HEK293 (cell line): ENCODE measurements at regions not wholly inside any gene's neighbourhood (a gene's known extent, or its start where the extent isn't known, plus 50 kb on each side); places are given as distances from the start of the nearest gene placed in this dataset.

Source experiments
- CTCF ChIA-PET: fragments of 350-600 bp; formaldehyde crosslinking; extraction: SDS; loops from one replicate; lab custom pipeline; 2021; ENCODE audit warnings: antibody characterized with exemption; lab: Yijun Ruan, JAX
- POLR2A ChIA-PET: fragments of 300-600 bp; formaldehyde crosslinking; extraction: SDS; loops from one replicate; lab custom pipeline; 2020; ENCODE audit warnings: antibody characterized with exemption, inconsistent platforms; lab: Yijun Ruan, JAX
- H3K27ac ChIP-seq: fragments of 200-500 bp; sonication (Bioruptor generic); 2 replicates; pipeline ENCODE4 v1.5.1; 2014; ENCODE audit warnings: low read depth, low read length, control low read depth, inconsistent platforms; ENCODE audit errors: extremely low read depth
- H3K36me3 ChIP-seq, 2 experiments: fragments of 200-500 bp in 1 of 2; sonication (Bioruptor generic) in 1 of 2; 1 replicate in 1 of 2; 2 replicates in 1 of 2; pipeline ENCODE4 v1.5.1; 2014 to 2017; ENCODE audit warnings: inconsistent platforms in 2 of 2, low read length in 2 of 2; ENCODE audit not compliant: control insufficient read depth in 2 of 2, insufficient read depth in 1 of 2
- H3K4me1 ChIP-seq: fragments of 200-500 bp; sonication (Bioruptor generic); 2 replicates; pipeline ENCODE4 v1.5.1; 2014; ENCODE audit warnings: mild to moderate bottlenecking, low read length, inconsistent platforms; ENCODE audit not compliant: control insufficient read depth, insufficient read depth
- H3K4me3 ChIP-seq: 2 replicates; pipeline ENCODE4 v1.5.1; 2011; ENCODE audit warnings: low read depth, mild to moderate bottlenecking, control low read depth, low read length, moderate library complexity
- H3K9me3 ChIP-seq: fragments of 200-500 bp; sonication (Bioruptor generic); 2 replicates; pipeline ENCODE4 v1.5.1; 2014; ENCODE audit warnings: low read depth, low read length, inconsistent platforms; ENCODE audit not compliant: control insufficient read depth, insufficient read depth
- ELK4 ChIP-seq: IDR thresholded peaks from 2 replicates; pipeline ENCODE4 v1.6.1; 2011; ENCODE audit warnings: mild to moderate bottlenecking, low read depth, low read length, borderline replicate concordance
- GLIS1 ChIP-seq: fragments of 450-650 bp; formaldehyde crosslinking; IDR thresholded peaks from 2 replicates; pipeline ENCODE4 v1.5.1; 2016; ENCODE audit warnings: missing biosample characterization, missing genetic modification characterization
- IKZF3 ChIP-seq: fragments of 450-650 bp; IDR thresholded peaks from 2 replicates; pipeline ENCODE4 v1.5.0; 2018; ENCODE audit warnings: missing biosample characterization, mild to moderate bottlenecking, missing genetic modification characterization, moderate library complexity
- KLF7 ChIP-seq: fragments of 450-650 bp; formaldehyde crosslinking; IDR thresholded peaks from 2 replicates; pipeline ENCODE4 v1.5.1; 2016; ENCODE audit warnings: missing biosample characterization, missing genetic modification characterization, borderline replicate concordance
- MYNN ChIP-seq: fragments of 450-650 bp; formaldehyde crosslinking; IDR thresholded peaks from 2 replicates; pipeline ENCODE4 v1.5.1; 2016; ENCODE audit warnings: missing biosample characterization, missing genetic modification characterization, borderline replicate concordance
- PRDM2 ChIP-seq: fragments of 450-650 bp; formaldehyde crosslinking; IDR thresholded peaks from 2 replicates; pipeline ENCODE4 v1.5.1; 2016; ENCODE audit warnings: missing biosample characterization, missing genetic modification characterization, borderline replicate concordance
- PRDM6 ChIP-seq: fragments of 450-650 bp; formaldehyde crosslinking; IDR thresholded peaks from 2 replicates; pipeline ENCODE4 v1.5.1; 2017; ENCODE audit warnings: missing biosample characterization, missing genetic modification characterization
- SETDB1 ChIP-seq: IDR thresholded peaks from one replicate; pipeline ENCODE4 v1.6.1; 2017; ENCODE audit warnings: mild to moderate bottlenecking, low read length, moderate library complexity, mixed read lengths; ENCODE audit not compliant: insufficient read length
- WT1 ChIP-seq: fragments of 450-650 bp; formaldehyde crosslinking; IDR thresholded peaks from 2 replicates; pipeline ENCODE4 v1.5.1; 2016; ENCODE audit warnings: missing biosample characterization, missing genetic modification characterization
- ZBTB17 ChIP-seq: fragments of 450-650 bp; formaldehyde crosslinking; IDR thresholded peaks from 2 replicates; pipeline ENCODE4 v1.5.1; 2016; ENCODE audit warnings: missing biosample characterization, missing genetic modification characterization
- ZNF132 ChIP-seq: fragments of 450-650 bp; formaldehyde crosslinking; IDR thresholded peaks from 2 replicates; pipeline ENCODE4 v1.5.1; 2017; ENCODE audit warnings: missing biosample characterization, missing genetic modification characterization, borderline replicate concordance
- ZNF138 ChIP-seq: fragments of 450-650 bp; formaldehyde crosslinking; IDR thresholded peaks from 2 replicates; pipeline ENCODE4 v1.5.1; 2016; ENCODE audit warnings: missing biosample characterization, missing genetic modification characterization, borderline replicate concordance
- ZNF16 ChIP-seq: fragments of 450-650 bp; formaldehyde crosslinking; IDR thresholded peaks from 2 replicates; pipeline ENCODE4 v1.5.1; 2016; ENCODE audit warnings: low read depth, missing biosample characterization, missing genetic modification characterization
- ZNF324 ChIP-seq: fragments of 450-650 bp; formaldehyde crosslinking; IDR thresholded peaks from 2 replicates; pipeline ENCODE4 v1.5.1; 2016; ENCODE audit warnings: missing biosample characterization, missing genetic modification characterization
- ZNF366 ChIP-seq: fragments of 450-650 bp; formaldehyde crosslinking; conservative IDR thresholded peaks from 2 replicates; pipeline ENCODE4 v1.5.1; 2016; ENCODE audit warnings: missing biosample characterization, missing genetic modification characterization
- ZNF558 ChIP-seq: fragments of 450-650 bp; formaldehyde crosslinking; IDR thresholded peaks from 2 replicates; pipeline ENCODE4 v1.5.1; 2016; ENCODE audit warnings: missing biosample characterization, missing genetic modification characterization
- ZNF600 ChIP-seq: fragments of 450-650 bp; formaldehyde crosslinking; IDR thresholded peaks from 2 replicates; pipeline ENCODE4 v1.5.1; 2016; ENCODE audit warnings: missing biosample characterization, missing genetic modification characterization
- ZNF610 ChIP-seq: fragments of 450-650 bp; formaldehyde crosslinking; IDR thresholded peaks from 2 replicates; pipeline ENCODE4 v1.5.1; 2016; ENCODE audit warnings: missing biosample characterization, missing genetic modification characterization, borderline replicate concordance
- ZNF623 ChIP-seq: fragments of 450-650 bp; formaldehyde crosslinking; IDR thresholded peaks from 2 replicates; pipeline ENCODE4 v1.5.1; 2016; ENCODE audit warnings: missing biosample characterization, missing genetic modification characterization
- ZNF639 ChIP-seq: fragments of 450-650 bp; formaldehyde crosslinking; IDR thresholded peaks from 2 replicates; pipeline ENCODE4 v1.5.1; 2016; ENCODE audit warnings: missing biosample characterization, missing genetic modification characterization
- ZSCAN30 ChIP-seq: fragments of 450-650 bp; IDR thresholded peaks from 2 replicates; pipeline ENCODE4 v1.5.1; 2018; ENCODE audit warnings: missing biosample characterization, mild to moderate bottlenecking, missing genetic modification characterization, moderate library complexity

GRCh38 chrX:925094-925493 lies 287.4 kb downstream of the CRLF2 start:
- no peaks in the 10 kb centered on the region for H3K4me1 ChIP-seq

GRCh38 chrX:924017-924416 lies 288.4 kb downstream of the CRLF2 start:
- H3K27ac ChIP-seq = no peak overlapping the region
- TF ChIP-seq MYNN (no peak), PRDM2 (tag by site-specific recombination) (no peak), ZNF16 (tag by site-specific recombination) (no peak), WT1 (tag by site-specific recombination) (no peak), PRDM6 (tag by site-specific recombination) (no peak)
- no peaks in the 10 kb centered on the region for H3K4me1 ChIP-seq
- H3K9me3 ChIP-seq = no peaks in the 10 kb centered on the region
- CTCF ChIA-PET = no interaction called here
- H3K4me3 ChIP-seq = no peak overlapping the region
- POLR2A ChIA-PET = no interaction called here
- H3K36me3 ChIP-seq = no peaks in the 10 kb centered on the region

More at GRCh38 chrX:925094-925493, 287.4 kb downstream of the CRLF2 start:
- Histone ChIP-seq H3K27ac (no peak overlapping the region), H3K9me3 (no peaks in the 10 kb centered on the region), H3K36me3 (no peaks in the 10 kb centered on the region), H3K4me3 (no peak overlapping the region)
- TF ChIP-seq GLIS1 (tag by site-specific recombination) (no peak), ZNF366 (peak; percentile 82), ZBTB17 (tag by site-specific recombination) (peak; percentile 98)
- TF ChIP-seq, all 188 proteins: peak for 2
- ChIA-PET POLR2A (no interaction called here), CTCF (no interaction called here)

GRCh38 chrX:920234-920799 lies 289.7 kb downstream of the SHOX start:
- Histone ChIP-seq H3K4me3 (peak overlapping the region; percentile 2), H3K27ac (no peak overlapping the region), H3K36me3 (no peaks in the 10 kb centered on the region), H3K4me1 (no peaks in the 10 kb centered on the region), H3K9me3 (no peaks in the 10 kb centered on the region)
- CTCF ChIA-PET = no interaction called here
- POLR2A ChIA-PET = no interaction called here
- no peak for TF ChIP-seq ZNF610 (tag by site-specific recombination)
- peak; percentile 30 for TF ChIP-seq SETDB1
- TF ChIP-seq ZSCAN30 (tag by site-specific recombination) = no peak
- no peak for TF ChIP-seq ZNF558 (tag by site-specific recombination)
- TF ChIP-seq KLF7 = no peak
- TF ChIP-seq ZNF132 = no peak
- no peak for TF ChIP-seq ZNF138 (tag by site-specific recombination)
- TF ChIP-seq ZNF600 (tag by site-specific recombination) = peak; percentile 22; the same call in 1 of the 2 replicates
- TF ChIP-seq ZNF623 (tag by site-specific recombination) = no peak
- TF ChIP-seq IKZF3 (tag by site-specific recombination) = no peak
- TF ChIP-seq ELK4 = no peak
- no peak for TF ChIP-seq ZNF324
- TF ChIP-seq ZNF639 (tag by site-specific recombination) = no peak
